ENCODE measurements at regions not wholly inside any gene's neighbourhood (a gene's known extent, or its start where the extent isn't known, plus 50 kb on each side); places are given as distances from the start of the nearest gene placed in this dataset.

- H3K79me2 ChIP-seq (ENCODE audit: insufficient read depth, low read length), result no peaks in the 10 kb centered on the region
- no peaks in the 10 kb centered on the region for H4K20me1 ChIP-seq (ENCODE audit: insufficient read depth, low read length)
- no peaks in the 10 kb centered on the region for H3K36me3 ChIP-seq (ENCODE audit: insufficient read depth, low read length)
- H2AFZ ChIP-seq (ENCODE audit: low read length), result peak overlapping the region; percentile 75
- H3K4me1 ChIP-seq (ENCODE audit: insufficient read depth, low read length), result peaks cover 41% of the 10 kb centered on the region
- peak overlapping the region; percentile 68 for H3K4me2 ChIP-seq (ENCODE audit: insufficient read depth, low read length)
- peak overlapping the region; percentile 24 for H3K4me3 ChIP-seq (ENCODE audit: insufficient read depth, low read length)
- peak overlapping the region; percentile 96 for H3K27ac ChIP-seq (ENCODE audit: low read depth, low read length)
- DNase-seq (ENCODE audit: insufficient read length, low spot score, missing footprints), result peak; percentile 91
- peak; percentile 55 for TF ChIP-seq CTCF (IDR thresholded peaks at IDR 0.05; ENCODE audit: extremely low read depth, low read depth, low read length)
- no peaks in the 10 kb centered on the region for H3K9me3 ChIP-seq (ENCODE audit: low read depth, low read length)
- H3K27me3 ChIP-seq (ENCODE audit: insufficient read depth, low read length), result no peaks in the 10 kb centered on the region
Observed at GRCh38 chr7:46932676-46933424, 649.1 kb downstream of the TNS3 start.

GRCh38 chr7:46932306-46932675, 649.6 kb downstream of the TNS3 start:
- Histone ChIP-seq H3K4me2 (ENCODE audit: insufficient read depth, low read length) (peak overlapping the region; percentile 68), H3K4me3 (ENCODE audit: insufficient read depth, low read length) (no peak overlapping the region), H3K79me2 (ENCODE audit: insufficient read depth, low read length) (no peaks in the 10 kb centered on the region), H2AFZ (ENCODE audit: low read length) (no peak overlapping the region), H3K27ac (ENCODE audit: low read depth, low read length) (peak overlapping the region; percentile 96), H3K4me1 (ENCODE audit: insufficient read depth, low read length) (peaks cover 41% of the 10 kb centered on the region), H3K27me3 (ENCODE audit: insufficient read depth, low read length) (no peaks in the 10 kb centered on the region), H3K9me3 (ENCODE audit: low read depth, low read length) (no peaks in the 10 kb centered on the region), H4K20me1 (ENCODE audit: insufficient read depth, low read length) (no peaks in the 10 kb centered on the region), H3K36me3 (ENCODE audit: insufficient read depth, low read length) (no peaks in the 10 kb centered on the region)
- DNase-seq (ENCODE audit: insufficient read length, low spot score, missing footprints), result no peak
- no peak for TF ChIP-seq CTCF (IDR thresholded peaks at IDR 0.05; ENCODE audit: extremely low read depth, low read depth, low read length)

- H3K9me3 ChIP-seq (ENCODE audit: low read depth, low read length), result no peaks in the 10 kb centered on the region
- no peaks in the 10 kb centered on the region for H3K79me2 ChIP-seq (ENCODE audit: insufficient read depth, low read length)
- TF ChIP-seq CTCF (IDR thresholded peaks at IDR 0.05; ENCODE audit: extremely low read depth, low read depth, low read length), result no peak
- no peaks in the 10 kb centered on the region for H4K20me1 ChIP-seq (ENCODE audit: insufficient read depth, low read length)
- H3K4me2 ChIP-seq (ENCODE audit: insufficient read depth, low read length), result no peak overlapping the region
- H3K36me3 ChIP-seq (ENCODE audit: insufficient read depth, low read length), result no peaks in the 10 kb centered on the region
- peaks cover 41% of the 10 kb centered on the region for H3K4me1 ChIP-seq (ENCODE audit: insufficient read depth, low read length)
- DNase-seq (ENCODE audit: insufficient read length, low spot score, missing footprints), result peak; percentile 19
- no peaks in the 10 kb centered on the region for H3K27me3 ChIP-seq (ENCODE audit: insufficient read depth, low read length)
- peak overlapping the region; percentile 67 for H3K27ac ChIP-seq (ENCODE audit: low read depth, low read length)
- H3K4me3 ChIP-seq (ENCODE audit: insufficient read depth, low read length), result no peak overlapping the region
- H2AFZ ChIP-seq (ENCODE audit: low read length), result no peak overlapping the region
Observed at GRCh38 chr7:46930366-46930765, 651.5 kb downstream of the TNS3 start.

GRCh38 chr7:46929359-46929758, 652.6 kb downstream of the TNS3 start:
- Histone ChIP-seq H3K9me3 (ENCODE audit: low read depth, low read length) (no peaks in the 10 kb centered on the region), H2AFZ (ENCODE audit: low read length) (no peak overlapping the region), H3K36me3 (ENCODE audit: insufficient read depth, low read length) (no peaks in the 10 kb centered on the region), H4K20me1 (ENCODE audit: insufficient read depth, low read length) (no peaks in the 10 kb centered on the region), H3K4me2 (ENCODE audit: insufficient read depth, low read length) (no peak overlapping the region), H3K27me3 (ENCODE audit: insufficient read depth, low read length) (no peaks in the 10 kb centered on the region), H3K27ac (ENCODE audit: low read depth, low read length) (no peak overlapping the region), H3K4me1 (ENCODE audit: insufficient read depth, low read length) (peaks cover 39% of the 10 kb centered on the region), H3K4me3 (ENCODE audit: insufficient read depth, low read length) (no peak overlapping the region), H3K79me2 (ENCODE audit: insufficient read depth, low read length) (no peaks in the 10 kb centered on the region)
- DNase-seq (ENCODE audit: insufficient read length, low spot score, missing footprints), result no peak
- TF ChIP-seq CTCF (IDR thresholded peaks at IDR 0.05; ENCODE audit: extremely low read depth, low read depth, low read length), result no peak

Data from osteoblast (primary cell).